MM.1S (cell line): ENCODE measurements at regions not wholly inside any gene's neighbourhood (a gene's known extent, or its start where the extent isn't known, plus 50 kb on each side); places are given as distances from the start of the nearest gene placed in this dataset.

Experiments used
- DNase-seq: peaks from one replicate; pipeline ENCODE4 v3.0.0-alpha.2; 2015
- H2AFZ ChIP-seq: fragments of 300-600 bp; sonication (generic); 2 replicates; pipeline ENCODE4 v1.6.0; 2016; ENCODE audit warnings: antibody characterized with exemption, low read length
- H3F3A ChIP-seq: fragments of 300-600 bp; sonication (generic); 2 replicates; pipeline ENCODE4 v1.6.1; 2016; ENCODE audit warnings: mild to moderate bottlenecking, antibody characterized with exemption, low read length, moderate library complexity, mixed read lengths; ENCODE audit not compliant: insufficient read depth
- H3K27ac ChIP-seq: fragments of 300-600 bp; sonication (generic); 2 replicates; pipeline ENCODE4 v1.5.1; 2016; ENCODE audit warnings: mild to moderate bottlenecking, low read length
- H3K27me3 ChIP-seq: fragments of 300-600 bp; sonication (generic); replicated peaks from 2 replicates; pipeline ENCODE4 v1.6.0; 2016; ENCODE audit warnings: low read length; ENCODE audit not compliant: insufficient read depth
- H3K36me3 ChIP-seq: fragments of 300-600 bp; sonication (generic); replicated peaks from 2 replicates; pipeline ENCODE4 v1.6.1; 2016; ENCODE audit warnings: mild to moderate bottlenecking, low read length, mixed read lengths; ENCODE audit not compliant: insufficient read depth
- H3K4me1 ChIP-seq: fragments of 300-600 bp; sonication (generic); 2 replicates; pipeline ENCODE4 v1.6.1; 2016; ENCODE audit warnings: low read length, mixed read lengths
- H3K4me2 ChIP-seq: fragments of 300-600 bp; sonication (generic); 2 replicates; pipeline ENCODE4 v1.6.0; 2016; ENCODE audit warnings: low read depth, low read length
- H3K4me3 ChIP-seq: fragments of 300-600 bp; sonication (generic); 2 replicates; pipeline ENCODE4 v1.5.1; 2016; ENCODE audit warnings: low read length, mixed read lengths
- H3K79me2 ChIP-seq: fragments of 300-600 bp; sonication (generic); 2 replicates; pipeline ENCODE4 v1.6.1; 2016; ENCODE audit warnings: mixed run types, low read length, mixed read lengths
- H3K9ac ChIP-seq: fragments of 300-600 bp; sonication (generic); 2 replicates; pipeline ENCODE4 v1.6.1; 2016; ENCODE audit warnings: low read length, mixed read lengths
- H3K9me2 ChIP-seq: fragments of 300-600 bp; sonication (generic); replicated peaks from 2 replicates; pipeline ENCODE4 v1.6.1; 2016; ENCODE audit warnings: mild to moderate bottlenecking, low read length, mixed read lengths; ENCODE audit not compliant: insufficient read depth
- H3K9me3 ChIP-seq: fragments of 300-600 bp; sonication (generic); replicated peaks from 2 replicates; pipeline ENCODE4 v1.6.1; 2016; ENCODE audit warnings: mild to moderate bottlenecking, low read length, mixed read lengths; ENCODE audit not compliant: insufficient read depth
- H4K20me1 ChIP-seq: fragments of 300-600 bp; sonication (generic); 2 replicates; pipeline ENCODE4 v1.6.1; 2016; ENCODE audit warnings: mild to moderate bottlenecking, low read length, moderate library complexity, mixed read lengths; ENCODE audit not compliant: insufficient read depth
- CTCF ChIP-seq: fragments of 300-600 bp; sonication (generic); IDR thresholded peaks from 2 replicates; pipeline ENCODE4 v1.5.1; 2016; ENCODE audit warnings: antibody characterized with exemption, low read length, mixed read lengths
- EZH2 ChIP-seq: fragments of 300-600 bp; sonication (generic); optimal IDR thresholded peaks from 2 replicates; pipeline ENCODE3; 2017; ENCODE audit warnings: low read depth, mild to moderate bottlenecking, antibody characterized with exemption, low read length, mixed read lengths
- EZH2phosphoT487 ChIP-seq: fragments of 300-600 bp; sonication (generic); IDR thresholded peaks from 2 replicates; pipeline ENCODE4 v1.6.1; 2018; ENCODE audit warnings: antibody characterized with exemption, low read length

GRCh38 chr1:34653110-34653509 is 101.7 kb upstream of the GJB5 start:
- Histone ChIP-seq H3K9me3 (no peaks in the 10 kb centered on the region), H3K9ac (no peak overlapping the region), H3K4me3 (no peak overlapping the region), H4K20me1 (no peaks in the 10 kb centered on the region), H3K27me3 (peaks cover 41% of the 10 kb centered on the region), H3K4me1 (no peaks in the 10 kb centered on the region), H3K27ac (no peak overlapping the region), H3K4me2 (no peak overlapping the region), H3K9me2 (no peaks in the 10 kb centered on the region), H3K79me2 (no peaks in the 10 kb centered on the region), H2AFZ (no peak overlapping the region), H3K36me3 (no peaks in the 10 kb centered on the region), H3F3A (no peaks in the 10 kb centered on the region)
- no peak for DNase-seq
- TF ChIP-seq EZH2 (no peak), EZH2phosphoT487 (no peak), CTCF (no peak)

GRCh38 chr1:34655206-34655874 is 99.5 kb upstream of the GJB5 start:
- no peak overlapping the region for H3K9ac ChIP-seq
- no peaks in the 10 kb centered on the region for H3K79me2 ChIP-seq
- H3K9me2 ChIP-seq = no peaks in the 10 kb centered on the region
- no peak overlapping the region for H3K4me2 ChIP-seq
- no peaks in the 10 kb centered on the region for H3K4me1 ChIP-seq
- H2AFZ ChIP-seq = no peak overlapping the region
- H3K9me3 ChIP-seq = no peaks in the 10 kb centered on the region
- TF ChIP-seq EZH2phosphoT487 = no peak
- TF ChIP-seq EZH2 = no peak
- TF ChIP-seq CTCF = no peak
- no peaks in the 10 kb centered on the region for H4K20me1 ChIP-seq
- H3K4me3 ChIP-seq = no peak overlapping the region
- H3K27me3 ChIP-seq = peaks cover 27% of the 10 kb centered on the region
- no peak overlapping the region for H3K27ac ChIP-seq
- DNase-seq = no peak
- no peaks in the 10 kb centered on the region for H3F3A ChIP-seq
- H3K36me3 ChIP-seq = no peaks in the 10 kb centered on the region

- no peaks in the 10 kb centered on the region for H3K9me3 ChIP-seq
- H3K36me3 ChIP-seq = no peaks in the 10 kb centered on the region
- no peaks in the 10 kb centered on the region for H4K20me1 ChIP-seq
- no peak overlapping the region for H3K4me2 ChIP-seq
- H3K27me3 ChIP-seq = peaks cover 27% of the 10 kb centered on the region
- no peak overlapping the region for H3K4me3 ChIP-seq
- H3K9ac ChIP-seq = no peak overlapping the region
- TF ChIP-seq EZH2 (no peak), EZH2phosphoT487 (no peak), CTCF (no peak)
- H3K79me2 ChIP-seq = no peaks in the 10 kb centered on the region
- H3K4me1 ChIP-seq = no peaks in the 10 kb centered on the region
- H2AFZ ChIP-seq = no peak overlapping the region
- H3K27ac ChIP-seq = no peak overlapping the region
- H3F3A ChIP-seq = no peaks in the 10 kb centered on the region
- H3K9me2 ChIP-seq = no peaks in the 10 kb centered on the region
- no peak for DNase-seq
These were observed 99.0 kb upstream of the GJB5 start for GRCh38 chr1:34655875-34656240.
